HG02610 (cell line): ENCODE measurements at regions not wholly inside any gene's neighbourhood (a gene's known extent, or its start where the extent isn't known, plus 50 kb on each side); places are given as distances from the start of the nearest gene placed in this dataset.

Experiments used
- ATAC-seq: cut with Tn5 transposase; IDR thresholded peaks from one replicate; pipeline ENCODE4 v1.9.1; 2021; ENCODE audit warnings: mild to moderate bottlenecking, moderate library complexity; ENCODE audit not compliant: unreplicated experiment

- peak; percentile 68 for ATAC-seq
Observed at GRCh38 chrX:64097891-64098290, 107.6 kb downstream of the AMER1 start.

- no peak for ATAC-seq
Observed at GRCh38 chrX:64093761-64094160, 111.7 kb downstream of the AMER1 start.
